Heart left ventricle (tissue), 16 donors: ENCODE measurements at regions not wholly inside any gene's neighbourhood (a gene's known extent, or its start where the extent isn't known, plus 50 kb on each side); places are given as distances from the start of the nearest gene placed in this dataset.

Experiments
- ATAC-seq, 4 donors: fragments of 200-7000 bp; cut with Tn5 transposase; one replicate each; pipeline ENCODE4 v1.9.1; 2020 to 2022; ENCODE audit warnings: moderate library complexity in 4 of 4, mild to moderate bottlenecking in 3 of 4, moderate number of reproducible peaks in 1 of 4
- DNase-seq, 5 donors: peaks; one replicate each; pipeline ENCODE4 v3.0.0-alpha.2; 2020
- H3K27ac ChIP-seq, 12 donors: fragments of 200-600 bp; sonication (generic) in 4 of 12; one replicate each; pipeline versions ENCODE4 v1.5.0 to v1.8.0; 2016 to 2022; ENCODE audit warnings: mild to moderate bottlenecking in 2 of 12
- H3K27me3 ChIP-seq, 9 donors: fragments of 200-600 bp; sonication (generic) in 2 of 9; one replicate each; pipeline versions ENCODE4 v1.5.1 to v1.8.0; 2016 to 2022; ENCODE audit warnings: mild to moderate bottlenecking in 3 of 9
- H3K36me3 ChIP-seq, 9 donors: fragments of 200-600 bp; sonication (generic) in 2 of 9; one replicate each; pipeline versions ENCODE4 v1.5.0 to v1.8.0; 2018 to 2022; ENCODE audit warnings: mild to moderate bottlenecking in 2 of 9
- H3K4me1 ChIP-seq, 12 donors: fragments of 200-600 bp; sonication (generic) in 4 of 12; one replicate each; pipeline versions ENCODE4 v1.5.0 to v1.8.0; 2016 to 2022; ENCODE audit warnings: mild to moderate bottlenecking in 3 of 12
- H3K4me3 ChIP-seq, 12 donors: fragments of 200-600 bp; sonication (generic) in 4 of 12; one replicate each; pipeline versions ENCODE4 v1.5.0 to v1.8.0; 2017 to 2022; ENCODE audit warnings: mild to moderate bottlenecking in 9 of 12, moderate library complexity in 4 of 12
- H3K9me3 ChIP-seq, 12 donors: fragments of 200-600 bp; sonication (generic) in 4 of 12; one replicate each; pipeline versions ENCODE4 v1.5.0 to v1.8.0; 2016 to 2022; ENCODE audit warnings: mild to moderate bottlenecking in 1 of 12
- POLR2A ChIP-seq, 2 donors: fragments of 450-650 bp; IDR thresholded peaks; one replicate each; pipeline ENCODE4 v1.6.1; 2017; ENCODE audit warnings: antibody characterized with exemption in 2 of 2, mild to moderate bottlenecking in 2 of 2, moderate library complexity in 2 of 2
- WGBS, 4 donors: extraction: QIAGEN DNeasy Blood & Tissue Kit in 2 of 4; methylation state at CpG; one replicate each; pipeline versions ENCODE4 v1.1.5 to v1.1.7; 2013 to 2018; 5-methylcytosine and 5-hydroxymethylcytosine counted together
- intact Hi-C, 10 donors: fragments of 100-400 bp; cut with DNase I; formaldehyde crosslinking; loops; one replicate each; pipeline versions ENCODE4 v1.11.1 to v1.14.2; 2022
- TF ChIP-seq, protein P1 (sequence below), 12 donors: fragments of 200-600 bp; sonication (generic) in 4 of 12; IDR thresholded peaks; one replicate each; pipeline versions ENCODE4 v1.5.0 to v1.8.0; 2018 to 2022; ENCODE audit warnings: antibody characterized with exemption in 12 of 12, mild to moderate bottlenecking in 5 of 12
- donor health status: ischemic (EF 13 %, LVEDD 7.1; RV severe dilation, severe dysfunction).
- donor health status: healthy with polysubstance abuse.
- donor health status: DM: no; HTN: yes; CAD: no.
- donor health status: DM: no; HTN: no; CAD: no.
- donor health status: ischemic (EF 25% LVEDD 6.9; RV normal size, moderate dysfunction).
- donor health status: ischemic (EF 25% LVEDD 5.7; RV mildly dilated, moderate dysfunction).
- donor health status: healthy.
- donor health status: DM: yes; HTN: yes; CAD: no.
- donor health status: ischemic (EF 35%, LVEDD 5.7; RV mildly dilated, moderate dysfunction).
- donor health status: nonischemic (EF 11% LVEDD 7.7; RV severe dilation, severe dysfunction).
- donor health status: DM: yes; HTN: yes; CAD: no.
- donor health status: PGD.
- donor health status: ischemic (EF 29% LVEDD 5.4; RV normal size, mild dysfunction).
- donor health status: nonischemic (EF 23%, LVEDD 6.1; RV moderate dilation, normal function).

DNA sequence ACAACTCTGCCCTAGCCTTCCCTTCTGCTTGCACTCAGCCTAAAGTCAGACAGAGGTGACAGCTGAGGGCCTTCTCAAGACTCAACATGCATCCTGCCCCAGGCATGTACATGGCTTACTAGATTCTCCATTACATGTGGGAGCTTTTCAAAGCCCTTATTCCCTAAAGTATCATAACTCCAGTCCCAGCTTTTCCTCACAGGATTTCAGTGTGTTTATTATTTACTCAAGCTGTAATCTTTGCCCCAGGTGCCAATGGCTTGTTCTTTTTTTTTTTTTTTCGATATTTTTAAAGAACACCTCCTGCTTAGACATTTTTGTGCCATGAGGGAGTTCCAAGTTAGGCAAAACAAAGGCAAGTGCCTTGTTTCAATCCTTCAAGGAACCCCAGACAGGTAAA is 154.0 kb upstream of the RADX start:
- Histone ChIP-seq H3K27ac (no peak overlapping the region), H3K4me3 (no peak overlapping the region), H3K4me1 (no peaks in the 10 kb centered on the region), H3K27me3 (peaks cover 0 to 7% (median 0%) of the 10 kb centered on the region in 9 donors), H3K9me3 (no peaks in the 10 kb centered on the region), H3K36me3 (no peaks in the 10 kb centered on the region)
- WGBS, 4 donors = 20 to 61% (median 47%) methylated on average over 1 of the region's 1 CpG
- ATAC-seq (no peak), DNase-seq (no peak)
- intact Hi-C loops = no loop called here
- no peak for TF ChIP-seq POLR2A (IDR thresholded peaks at IDR 0.05)
- TF ChIP-seq, protein P1, sequence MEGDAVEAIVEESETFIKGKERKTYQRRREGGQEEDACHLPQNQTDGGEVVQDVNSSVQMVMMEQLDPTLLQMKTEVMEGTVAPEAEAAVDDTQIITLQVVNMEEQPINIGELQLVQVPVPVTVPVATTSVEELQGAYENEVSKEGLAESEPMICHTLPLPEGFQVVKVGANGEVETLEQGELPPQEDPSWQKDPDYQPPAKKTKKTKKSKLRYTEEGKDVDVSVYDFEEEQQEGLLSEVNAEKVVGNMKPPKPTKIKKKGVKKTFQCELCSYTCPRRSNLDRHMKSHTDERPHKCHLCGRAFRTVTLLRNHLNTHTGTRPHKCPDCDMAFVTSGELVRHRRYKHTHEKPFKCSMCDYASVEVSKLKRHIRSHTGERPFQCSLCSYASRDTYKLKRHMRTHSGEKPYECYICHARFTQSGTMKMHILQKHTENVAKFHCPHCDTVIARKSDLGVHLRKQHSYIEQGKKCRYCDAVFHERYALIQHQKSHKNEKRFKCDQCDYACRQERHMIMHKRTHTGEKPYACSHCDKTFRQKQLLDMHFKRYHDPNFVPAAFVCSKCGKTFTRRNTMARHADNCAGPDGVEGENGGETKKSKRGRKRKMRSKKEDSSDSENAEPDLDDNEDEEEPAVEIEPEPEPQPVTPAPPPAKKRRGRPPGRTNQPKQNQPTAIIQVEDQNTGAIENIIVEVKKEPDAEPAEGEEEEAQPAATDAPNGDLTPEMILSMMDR (IDR thresholded peaks at IDR 0.05) = no peak

DNA sequence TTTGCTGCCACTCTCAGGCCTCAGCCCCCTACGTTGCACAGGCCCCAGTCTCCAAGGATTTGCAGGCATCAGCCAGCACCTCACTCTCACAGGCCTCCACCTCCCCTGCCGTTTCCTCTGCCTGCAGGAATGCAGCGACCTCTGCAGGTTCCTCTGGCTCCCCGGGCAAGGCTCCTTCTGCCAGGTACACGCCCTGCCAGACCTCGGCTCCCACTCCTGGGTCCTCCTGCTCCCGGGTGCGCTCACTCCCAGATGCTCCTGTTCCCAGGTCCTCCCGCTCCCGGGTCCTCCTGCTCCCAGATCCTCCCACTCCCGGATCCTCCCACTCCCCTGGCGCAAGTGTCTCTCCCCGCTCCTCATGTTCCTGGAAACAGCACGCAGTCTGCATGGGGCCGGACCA is 144.4 kb upstream of the RADX start:
- H3K4me3 ChIP-seq = no peak overlapping the region
- ATAC-seq (no peak), DNase-seq (no peak)
- TF ChIP-seq POLR2A (IDR thresholded peaks at IDR 0.05) = no peak
- TF ChIP-seq, protein P1 (IDR thresholded peaks at IDR 0.05) = no peak
- H3K9me3 ChIP-seq = no peaks in the 10 kb centered on the region
- peaks cover 0 to 25% (median 0%) of the 10 kb centered on the region in 9 donors for H3K27me3 ChIP-seq
- no peaks in the 10 kb centered on the region for H3K36me3 ChIP-seq
- intact Hi-C loops = no loop called here
- no peak overlapping the region for H3K27ac ChIP-seq
- WGBS, 4 donors = 53 to 67% (median 59%) methylated on average over 15 of the region's 15 CpGs
- no peaks in the 10 kb centered on the region for H3K4me1 ChIP-seq

DNA sequence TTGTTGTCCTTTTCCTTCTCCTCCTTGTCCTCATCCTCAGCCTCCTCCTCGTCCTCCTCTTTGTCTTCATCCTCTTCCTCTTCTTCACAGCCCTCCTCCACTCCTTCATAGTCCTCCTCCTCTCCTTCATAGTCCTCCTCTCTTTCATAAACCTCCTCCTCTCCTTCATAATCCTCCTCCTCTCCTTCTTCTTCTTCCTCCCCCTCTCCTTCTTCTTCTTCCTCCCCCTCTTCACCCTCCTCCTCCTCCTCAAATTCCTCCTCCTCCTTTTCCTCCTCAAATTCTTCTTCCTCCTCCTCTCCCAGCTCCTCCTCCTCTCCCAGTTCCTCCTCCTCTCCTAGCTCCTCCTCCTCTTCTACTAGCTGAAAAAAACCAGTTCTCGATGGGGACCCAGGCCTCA is 143.8 kb upstream of the RADX start:
- ATAC-seq = no peak
- H3K27me3 ChIP-seq = peaks cover 0 to 20% (median 0%) of the 10 kb centered on the region in 9 donors
- H3K4me1 ChIP-seq = no peaks in the 10 kb centered on the region
- H3K9me3 ChIP-seq = no peaks in the 10 kb centered on the region
- no peak for DNase-seq
- 53 to 68% (median 60%) methylated on average over 2 of the region's 2 CpGs for WGBS, 4 donors
- no peaks in the 10 kb centered on the region for H3K36me3 ChIP-seq
- intact Hi-C loops = no loop called here
- no peak overlapping the region for H3K4me3 ChIP-seq
- no peak for TF ChIP-seq POLR2A (IDR thresholded peaks at IDR 0.05)
- TF ChIP-seq, protein P1 (IDR thresholded peaks at IDR 0.05) = no peak
- H3K27ac ChIP-seq = no peak overlapping the region

DNA sequence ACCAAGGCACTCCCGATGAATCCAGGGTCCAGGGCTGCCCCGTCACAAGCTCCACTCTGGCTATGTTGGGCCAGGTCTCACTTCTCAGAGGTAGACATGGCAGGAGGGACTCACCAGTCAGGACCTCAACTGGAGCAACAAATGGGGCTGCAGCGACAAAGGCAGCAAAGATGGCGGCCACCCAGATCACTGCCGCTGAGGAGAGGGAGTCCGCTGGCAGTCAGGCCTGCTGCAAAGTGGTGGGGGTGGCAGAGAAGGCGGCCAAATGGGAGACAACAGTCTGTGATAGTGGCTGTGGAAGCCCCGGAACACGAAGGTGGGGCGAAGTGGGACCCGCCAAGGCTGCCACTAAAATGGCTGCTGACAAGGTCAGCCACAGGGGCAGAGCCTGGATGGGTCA is 143.3 kb upstream of the RADX start:
- no peak overlapping the region for H3K27ac ChIP-seq
- WGBS, 4 donors = 80 to 96% (median 87%) methylated on average over 9 to 11 of the region's 11 CpGs
- ATAC-seq (no peak), DNase-seq (peak in 1 of 5 donors; percentile 19)
- H3K9me3 ChIP-seq = no peaks in the 10 kb centered on the region
- H3K4me1 ChIP-seq = no peaks in the 10 kb centered on the region
- H3K27me3 ChIP-seq = peaks cover 0 to 19% (median 0%) of the 10 kb centered on the region in 9 donors
- intact Hi-C loops = no loop called here
- TF ChIP-seq, protein P1 (IDR thresholded peaks at IDR 0.05) = no peak
- no peak for TF ChIP-seq POLR2A (IDR thresholded peaks at IDR 0.05)
- no peaks in the 10 kb centered on the region for H3K36me3 ChIP-seq
- no peak overlapping the region for H3K4me3 ChIP-seq
